GM21515 (cell line): ENCODE measurements at regions not wholly inside any gene's neighbourhood (a gene's known extent, or its start where the extent isn't known, plus 50 kb on each side); places are given as distances from the start of the nearest gene placed in this dataset.
"Not testable (repeated sequence)": the region's sequence is repeated elsewhere in the genome, so short reads cannot be mapped to it uniquely, and the experiment has no call there.

Experiments used
- ATAC-seq: cut with Tn5 transposase; IDR thresholded peaks from one replicate; pipeline ENCODE4 v1.9.1; 2021; ENCODE audit not compliant: unreplicated experiment

DNA sequence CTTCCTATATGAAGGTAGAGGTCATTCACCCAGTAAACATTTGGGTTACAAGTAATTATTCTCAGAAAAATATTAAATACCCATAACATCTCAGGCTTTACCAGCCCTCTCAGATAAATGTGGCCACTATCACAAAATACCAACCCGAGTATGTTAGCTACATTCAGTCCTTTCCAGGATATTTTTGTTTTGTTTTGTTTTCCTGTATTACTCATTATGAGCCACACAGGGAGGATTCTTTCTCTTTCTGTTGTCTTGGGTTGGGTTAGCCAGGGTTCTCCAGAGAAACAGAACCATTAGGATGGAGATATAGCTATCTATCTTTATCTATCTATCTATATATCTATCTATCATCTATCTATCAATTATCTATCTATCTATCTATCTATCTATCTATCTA is 947.6 kb upstream of the MDGA2 start:
- no peak for ATAC-seq

DNA sequence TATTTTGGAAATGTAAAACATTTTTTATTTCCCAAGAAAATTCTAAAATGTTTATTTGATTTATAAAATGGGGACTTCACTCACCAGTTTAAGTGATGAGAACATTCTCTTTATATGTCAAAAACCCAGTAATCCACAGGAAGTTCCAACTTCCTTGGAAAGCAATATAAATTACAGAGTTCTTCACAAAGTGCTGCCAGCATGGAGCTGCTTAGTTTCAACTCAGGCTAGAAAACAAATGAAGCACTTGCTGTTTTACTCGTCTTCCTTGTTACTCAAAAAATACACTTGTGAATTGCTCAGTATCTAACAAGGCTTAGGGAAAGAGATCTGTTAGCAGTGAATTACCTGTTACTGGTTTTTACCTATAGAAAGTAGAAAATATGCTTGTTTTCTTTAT is 942.7 kb upstream of the MDGA2 start:
- no peak for ATAC-seq

DNA sequence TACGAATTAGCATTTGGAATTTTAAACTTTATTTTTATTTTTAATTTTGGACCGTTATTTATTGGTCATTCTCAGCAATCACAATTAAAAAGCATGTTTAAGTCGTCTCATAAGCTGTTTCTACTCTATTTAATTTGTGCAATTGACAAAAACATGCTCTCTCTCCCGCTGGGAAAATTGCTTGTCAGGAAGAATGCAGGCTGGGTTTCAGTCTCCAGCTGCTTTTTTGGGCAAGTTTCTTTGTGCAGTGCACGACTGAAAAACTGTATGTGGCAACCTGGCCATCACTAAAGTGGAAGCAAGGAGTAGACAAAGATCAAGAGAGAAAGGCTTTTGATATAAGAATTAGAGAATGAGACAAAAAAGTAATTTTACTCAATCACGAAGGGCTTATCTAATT is 941.5 kb upstream of the MDGA2 start:
- ATAC-seq: no peak

DNA sequence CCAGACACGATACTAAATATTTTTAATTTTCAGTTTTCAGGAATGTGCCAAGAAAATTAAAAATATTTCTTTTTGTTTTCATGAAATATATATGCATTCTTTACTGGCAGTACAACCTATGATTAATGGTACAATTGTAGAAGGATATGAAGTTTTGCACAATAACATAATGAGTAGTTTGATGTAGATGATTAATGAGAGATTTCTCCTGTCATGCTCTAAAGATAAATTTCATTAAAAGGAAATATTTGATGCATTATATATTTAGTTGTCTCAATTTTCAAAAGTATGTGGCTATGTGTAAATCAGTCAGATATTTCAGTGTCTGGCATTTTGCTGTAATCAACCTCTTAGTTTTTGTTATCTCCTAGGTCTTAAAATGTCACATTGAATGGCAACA is 940.2 kb upstream of the MDGA2 start:
- no peak for ATAC-seq

DNA sequence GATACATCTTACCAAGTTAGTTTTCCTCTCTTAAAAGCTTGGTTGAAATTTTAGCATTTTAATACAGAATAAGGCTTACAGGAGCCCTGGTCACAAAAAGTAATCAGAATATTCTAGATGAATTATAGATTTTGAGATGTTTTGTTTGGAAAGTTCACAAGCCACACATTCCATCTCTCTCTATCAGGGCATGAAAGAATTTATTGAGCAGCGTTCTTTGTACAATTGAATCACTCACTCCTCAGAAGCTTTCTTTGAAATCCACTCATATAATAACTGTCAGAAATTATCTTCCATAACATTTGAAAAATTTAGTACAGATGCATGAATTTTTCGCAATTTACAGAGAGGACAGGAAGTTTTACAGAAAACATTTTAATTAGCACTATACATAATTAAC is 938.6 kb upstream of the MDGA2 start:
- ATAC-seq: no peak

DNA sequence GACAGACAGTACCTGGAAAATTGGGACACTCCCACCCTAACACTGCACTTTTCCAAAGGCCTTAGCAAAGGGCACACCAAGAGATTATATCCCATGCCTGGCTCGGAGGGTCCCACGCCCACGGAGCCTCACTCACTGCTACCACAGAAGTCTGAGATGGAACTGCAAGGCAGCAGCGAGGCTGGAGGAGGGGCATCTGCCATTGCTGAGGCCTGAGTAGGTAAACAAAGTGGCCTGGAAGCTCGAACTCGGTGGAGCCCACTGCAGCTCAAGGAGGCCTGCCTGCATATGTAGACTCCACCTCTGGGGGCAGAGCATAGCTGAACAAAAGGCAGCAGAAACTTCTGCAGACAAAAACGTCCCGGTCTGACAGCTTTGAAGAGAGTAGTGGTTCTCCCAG is 931.6 kb upstream of the MDGA2 start:
- not testable (repeated sequence) for ATAC-seq

DNA sequence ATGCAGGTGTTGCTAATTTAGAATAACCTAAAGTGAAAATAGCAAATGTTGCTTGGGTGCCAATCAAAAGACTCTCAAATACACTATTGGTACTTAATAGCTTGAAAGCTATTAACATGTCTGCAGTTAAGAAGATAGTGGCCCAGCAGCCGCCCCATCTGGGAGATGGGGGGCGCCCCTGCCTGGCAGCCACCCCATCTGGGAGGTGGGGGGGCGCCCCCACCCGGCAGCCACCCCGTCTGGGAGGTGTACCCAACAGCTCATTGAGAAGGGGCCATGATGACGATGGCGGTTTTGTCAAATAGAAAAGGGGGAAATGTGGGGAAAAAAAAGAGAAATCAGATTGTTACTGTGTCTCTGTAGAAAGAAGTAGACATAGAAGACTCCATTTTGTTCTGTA is 923.1 kb upstream of the MDGA2 start:
- no peak for ATAC-seq

DNA sequence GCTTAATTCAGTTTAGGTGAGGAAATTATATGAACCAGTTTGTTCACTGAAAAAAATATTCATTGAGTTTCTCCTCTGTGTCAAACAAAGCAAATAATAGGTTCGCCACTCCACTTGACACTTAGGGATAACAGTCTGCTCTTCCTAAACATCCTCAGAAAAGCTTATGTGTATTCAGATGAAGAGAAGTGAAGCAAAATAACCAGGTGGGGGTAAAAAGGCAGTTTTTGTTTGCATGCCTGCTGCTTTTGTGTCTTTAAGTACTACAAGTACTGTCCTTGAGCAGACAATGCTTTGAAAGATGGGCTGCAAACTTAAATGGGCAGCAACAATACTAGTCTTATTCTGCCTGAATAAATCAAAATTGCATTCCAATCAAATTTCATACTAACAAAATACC is 910.7 kb upstream of the MDGA2 start:
- ATAC-seq: no peak

DNA sequence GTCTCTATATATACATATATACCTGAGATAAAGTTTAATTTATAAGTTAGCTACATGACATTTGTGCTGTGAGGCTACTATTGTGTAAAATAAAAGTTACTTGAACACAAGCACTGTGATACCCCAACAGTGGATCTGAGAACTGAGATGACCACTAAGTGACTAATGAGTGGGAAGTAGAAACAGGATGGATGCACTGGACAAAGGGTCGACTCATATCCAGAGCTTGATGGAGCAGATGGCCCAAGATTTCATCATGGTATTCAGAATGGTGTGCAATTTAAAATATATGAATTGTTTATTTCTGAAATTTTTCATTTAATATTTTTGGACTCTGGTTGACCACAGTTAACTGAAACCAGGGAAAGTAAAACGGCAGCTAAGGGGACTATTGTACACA is 908.6 kb upstream of the MDGA2 start:
- no peak for ATAC-seq

DNA sequence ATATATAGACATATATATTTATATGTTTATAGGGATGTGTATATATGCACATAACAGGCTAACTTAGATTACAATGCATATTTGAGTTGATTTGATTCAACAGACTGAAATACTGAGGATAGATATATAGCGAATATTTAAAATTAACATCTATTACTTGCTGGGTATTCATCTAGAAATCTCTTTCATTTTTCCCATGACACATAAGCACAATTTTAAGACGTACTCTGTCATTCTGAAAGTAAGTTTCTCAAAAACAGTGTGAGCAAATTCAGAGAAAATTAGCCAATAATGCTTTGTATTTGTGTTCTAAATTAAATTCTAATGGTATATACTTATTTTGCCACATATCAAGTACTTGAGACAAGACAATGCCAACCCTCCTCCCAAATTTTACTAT is 907.5 kb upstream of the MDGA2 start:
- ATAC-seq: no peak

DNA sequence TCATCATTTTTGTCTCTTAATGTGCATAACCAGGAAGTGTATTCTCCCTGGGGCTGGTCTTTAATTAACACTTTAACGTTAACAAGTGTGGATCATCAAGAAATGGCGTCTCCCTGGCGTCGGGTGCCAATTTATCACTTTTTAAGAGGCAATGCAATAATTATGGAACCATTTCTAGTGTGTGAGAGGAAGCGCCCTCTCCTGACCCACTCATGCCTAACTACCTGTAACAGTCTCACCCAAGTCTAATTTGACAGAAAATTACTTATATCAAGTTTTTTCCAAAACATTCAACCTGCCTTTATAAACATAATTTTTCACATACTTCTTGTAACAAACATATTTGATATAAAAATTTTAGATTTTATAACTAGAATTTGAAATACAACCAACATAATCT is 905.3 kb upstream of the MDGA2 start:
- ATAC-seq: no peak

DNA sequence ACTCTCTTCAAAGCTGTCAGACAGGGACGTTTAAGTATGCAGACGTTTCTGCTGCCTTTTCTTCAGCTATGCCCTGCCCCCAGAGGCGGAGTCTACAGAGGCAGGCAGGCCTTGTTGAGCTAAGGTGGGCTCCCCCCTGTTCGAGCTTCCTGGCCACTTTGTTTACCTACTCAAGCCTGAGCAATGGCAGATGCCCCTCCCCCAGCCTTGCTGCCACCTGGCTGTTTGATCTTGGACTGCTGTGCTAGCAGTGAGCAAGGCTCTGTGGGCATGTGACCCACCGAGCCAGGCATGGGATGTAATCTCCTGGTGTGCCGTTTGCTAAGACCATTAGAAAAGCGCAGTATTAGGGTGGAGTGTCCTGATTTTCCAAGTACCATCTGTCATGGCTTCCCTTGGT is 900.4 kb upstream of the MDGA2 start:
- no peak for ATAC-seq

DNA sequence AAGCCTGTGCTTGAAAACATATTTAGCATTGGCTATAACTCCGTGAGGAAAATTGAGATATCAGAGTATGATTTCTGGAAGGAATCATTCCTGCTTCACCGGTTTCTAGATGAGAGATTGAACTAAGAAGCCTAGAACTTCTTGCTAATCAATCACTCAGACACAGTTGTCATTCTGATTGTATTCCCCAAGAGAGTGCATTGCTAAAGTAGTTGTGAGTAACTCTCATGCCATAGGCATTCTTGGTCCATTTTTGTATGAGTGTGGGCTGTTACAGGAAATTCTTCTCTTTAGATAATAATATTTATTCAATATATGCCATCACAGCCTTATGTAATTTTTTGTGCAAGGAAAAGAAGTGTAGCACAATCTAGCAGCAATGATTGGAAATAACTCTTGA is 893.3 kb upstream of the MDGA2 start:
- ATAC-seq: no peak

DNA sequence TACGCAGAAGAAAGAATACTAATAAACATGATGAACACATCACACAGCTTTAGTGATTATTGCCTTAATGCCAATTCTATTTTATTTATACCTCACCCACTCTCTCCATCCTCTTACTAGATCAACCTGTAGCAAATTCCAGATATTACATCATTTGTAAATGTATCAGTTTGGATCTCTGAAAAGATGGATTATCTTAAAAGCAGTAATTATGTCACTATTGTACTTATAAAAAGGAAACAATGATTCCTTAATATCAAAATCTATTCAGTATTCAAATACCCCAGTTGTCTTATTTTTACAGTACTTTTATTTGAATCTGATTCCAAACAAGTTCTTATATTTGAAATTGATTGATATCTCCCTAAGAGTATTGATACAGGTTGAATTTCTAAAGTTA is 892.8 kb upstream of the MDGA2 start:
- ATAC-seq: no peak

DNA sequence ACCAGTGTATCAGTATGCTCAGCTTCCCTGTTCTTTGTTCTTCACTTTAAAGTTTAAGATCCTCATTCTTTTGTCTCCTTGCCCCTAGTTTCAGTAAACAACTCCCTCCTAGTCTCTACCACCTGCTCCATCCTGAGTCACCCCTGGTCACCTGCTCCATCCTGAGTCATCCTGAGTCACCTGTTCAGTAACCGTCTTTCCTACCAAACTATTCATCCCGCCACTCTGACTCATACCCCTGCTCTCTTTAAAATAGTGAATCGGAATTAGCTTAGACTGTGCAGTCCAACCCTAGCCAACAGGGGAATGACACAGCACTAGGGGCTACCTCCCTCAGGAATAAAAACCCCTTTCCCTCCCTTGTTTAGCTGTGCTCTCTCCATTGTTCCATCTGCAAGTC is 888.1 kb upstream of the MDGA2 start:
- no peak for ATAC-seq

DNA sequence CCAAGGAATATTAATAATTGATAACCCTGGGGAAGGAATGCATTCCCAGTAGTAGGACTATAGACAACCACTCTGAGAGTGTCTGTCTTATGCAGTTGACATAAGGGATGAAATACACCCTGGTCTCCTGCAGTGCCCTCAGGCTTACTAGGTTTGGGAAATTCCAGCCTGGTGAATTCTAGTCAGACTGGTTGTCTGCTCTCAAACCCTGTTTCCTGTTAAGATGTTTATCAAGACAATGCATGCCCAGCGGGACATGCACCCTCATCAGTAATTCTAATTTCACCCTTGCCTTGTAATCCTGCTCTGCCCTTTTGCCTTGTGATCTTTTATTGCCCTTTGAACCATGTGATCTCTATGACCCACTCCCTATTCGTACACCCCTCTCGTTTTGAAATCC is 886.0 kb upstream of the MDGA2 start:
- ATAC-seq: not testable (repeated sequence)

DNA sequence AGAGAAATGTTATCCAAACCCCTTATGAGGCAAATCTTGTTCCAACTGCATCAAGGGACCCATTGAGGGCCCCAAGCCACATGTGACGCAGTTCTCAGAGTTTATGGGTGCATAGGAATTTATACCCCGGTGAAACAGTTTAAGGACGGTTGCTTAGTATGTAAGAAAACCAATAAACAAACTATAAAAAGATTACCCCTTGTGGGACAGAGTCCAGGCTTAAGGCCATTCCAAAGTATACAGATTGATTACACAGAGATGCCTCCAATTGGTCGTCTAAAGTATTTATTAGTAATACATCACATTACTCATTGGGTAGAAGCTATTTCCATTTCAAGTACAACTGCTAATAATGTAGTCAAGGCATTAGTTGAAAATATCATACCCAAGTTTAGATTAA is 885.0 kb upstream of the MDGA2 start:
- no peak for ATAC-seq

DNA sequence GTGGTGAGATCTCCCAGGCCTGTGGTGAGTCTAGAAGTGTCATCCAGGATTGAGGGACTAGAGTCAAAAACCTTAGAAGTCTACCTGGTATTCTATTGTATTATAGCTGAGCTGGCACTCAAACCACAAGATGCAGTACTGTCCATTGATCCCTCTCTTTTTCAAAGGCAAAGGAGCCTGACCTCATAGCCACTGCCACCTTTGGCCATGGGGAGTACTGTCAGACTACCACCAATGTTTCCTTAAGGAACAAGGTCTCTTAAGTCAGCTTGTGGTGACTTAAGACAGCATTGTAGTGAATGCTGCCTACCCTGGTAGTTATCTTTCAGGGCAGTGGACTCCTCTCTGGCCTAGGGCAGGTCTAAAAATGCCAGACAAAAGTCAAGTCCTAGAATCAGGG is 878.0 kb upstream of the MDGA2 start:
- no peak for ATAC-seq

DNA sequence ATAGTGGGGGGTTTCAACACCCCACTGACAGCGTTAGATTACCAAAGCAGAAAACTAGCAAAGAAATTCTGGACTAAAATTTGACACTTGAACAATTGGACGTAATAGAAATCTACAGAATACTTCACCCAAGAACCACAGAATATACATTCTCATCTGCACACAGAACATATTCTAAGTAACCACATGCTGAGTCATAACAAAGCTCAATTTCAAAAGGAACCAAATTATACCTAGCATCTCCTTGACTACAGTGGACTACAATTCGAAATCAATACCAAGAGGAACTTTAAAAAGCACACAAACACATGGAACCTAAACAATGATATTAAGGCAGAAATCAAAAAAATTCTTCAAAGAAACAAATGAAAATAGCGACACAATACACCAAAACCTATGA is 871.6 kb upstream of the MDGA2 start:
- no peak for ATAC-seq

DNA sequence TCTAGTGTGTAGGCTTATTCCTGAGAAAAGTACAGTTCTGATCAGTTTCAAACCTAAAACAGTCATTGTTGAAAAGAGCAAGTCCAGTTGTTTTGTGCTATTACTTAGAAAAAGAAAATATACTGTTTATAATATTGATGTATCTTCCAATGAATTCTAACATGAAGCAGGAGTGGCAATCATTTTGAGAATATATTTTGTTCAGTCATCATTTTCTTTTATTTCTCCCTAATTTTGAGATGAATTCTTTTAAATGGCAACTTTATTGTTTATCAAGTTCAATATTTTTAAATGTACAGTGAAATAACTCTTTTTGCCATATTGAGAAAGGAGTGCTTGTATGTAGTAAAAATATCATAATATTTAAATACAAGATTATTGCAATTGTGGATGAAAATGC is 862.2 kb upstream of the MDGA2 start:
- ATAC-seq: no peak

DNA sequence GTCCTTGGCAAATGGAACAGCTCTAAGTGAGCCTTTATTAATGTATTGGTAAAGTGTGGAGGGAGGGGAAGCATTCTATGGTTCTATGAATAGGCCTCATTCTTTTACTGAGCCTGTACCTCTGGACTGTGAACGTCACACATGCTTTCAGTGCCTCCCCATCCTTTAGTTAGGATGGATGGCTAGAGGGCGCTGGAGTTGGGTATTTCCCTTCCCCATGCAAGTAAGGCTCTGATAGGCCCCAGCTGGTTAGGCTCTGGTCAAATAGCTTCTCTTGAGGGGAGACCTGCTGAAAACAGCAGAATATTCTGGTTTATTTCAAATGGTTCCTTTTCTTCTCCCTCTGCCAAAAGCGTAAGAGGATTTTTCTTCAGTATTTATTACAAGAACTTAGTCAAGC is 860.9 kb upstream of the MDGA2 start:
- no peak for ATAC-seq

DNA sequence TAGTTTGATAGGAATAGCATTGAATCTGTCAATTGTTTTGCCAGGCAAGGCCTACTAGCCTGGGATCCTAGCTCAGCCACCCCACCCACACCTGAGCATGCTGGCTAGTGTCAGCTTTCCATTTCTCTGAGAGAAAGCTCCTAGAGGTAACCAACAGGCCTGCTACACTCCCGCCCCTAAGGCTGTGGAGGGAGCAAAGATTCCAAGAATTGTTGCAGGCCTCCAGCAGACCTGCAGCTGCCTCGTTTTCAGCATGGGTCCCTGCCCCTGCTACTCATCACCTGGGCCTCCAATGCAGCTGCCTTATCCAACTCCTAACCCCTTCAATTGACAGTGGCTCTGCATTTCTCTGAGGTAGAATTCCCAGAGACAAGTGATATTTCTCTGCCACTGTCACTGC is 852.4 kb upstream of the MDGA2 start:
- no peak for ATAC-seq

DNA sequence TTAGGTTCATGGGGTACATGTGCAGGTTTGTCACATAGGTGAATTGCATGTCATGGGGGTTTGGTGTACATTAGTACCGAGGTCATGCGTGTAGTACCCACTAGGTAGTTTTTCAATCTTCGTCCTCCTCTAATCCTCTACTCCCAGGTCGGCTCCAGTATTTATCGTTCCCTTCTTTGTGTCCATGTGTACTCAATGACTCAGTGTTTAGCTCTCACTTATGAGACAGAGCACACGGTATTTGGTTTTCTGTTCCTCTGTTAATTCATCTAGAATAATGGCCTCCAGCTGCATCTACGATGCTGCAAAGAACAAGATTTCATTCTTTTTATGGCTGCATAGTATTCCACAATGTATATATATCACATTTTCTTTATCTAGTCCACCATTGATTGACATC is 850.9 kb upstream of the MDGA2 start:
- no peak for ATAC-seq

DNA sequence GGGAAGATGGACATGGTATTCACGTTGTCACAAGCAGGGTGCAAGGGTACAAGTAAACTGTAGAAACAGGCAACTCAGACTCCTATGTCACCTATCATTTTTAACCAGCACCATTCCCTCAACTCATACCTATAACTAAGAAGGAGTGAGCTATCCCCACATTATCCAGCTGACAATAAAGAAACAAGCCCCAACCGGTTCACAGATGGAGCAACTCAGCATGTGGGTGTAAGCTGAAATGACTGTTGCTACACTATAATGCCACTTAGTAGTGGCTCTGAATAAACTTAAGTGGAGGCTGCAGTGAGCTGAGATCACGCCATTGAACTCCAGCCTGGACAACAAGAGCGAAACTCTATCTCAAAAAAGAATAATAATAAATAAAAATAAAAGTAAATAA is 829.5 kb upstream of the MDGA2 start:
- no peak for ATAC-seq
